Heart left ventricle (tissue), 13 donors: ENCODE measurements at regions not wholly inside any gene's neighbourhood (a gene's known extent, or its start where the extent isn't known, plus 50 kb on each side); places are given as distances from the start of the nearest gene placed in this dataset.

Source experiments
- CTCF ChIP-seq, 12 donors: fragments of 200-600 bp; sonication (generic) in 4 of 12; IDR thresholded peaks; one replicate each; pipeline versions ENCODE4 v1.5.0 to v1.8.0; 2018 to 2022; ENCODE audit warnings: antibody characterized with exemption in 12 of 12, mild to moderate bottlenecking in 5 of 12
- POLR2A ChIP-seq, 2 donors: fragments of 450-650 bp; IDR thresholded peaks; one replicate each; pipeline ENCODE4 v1.6.1; 2017; ENCODE audit warnings: antibody characterized with exemption in 2 of 2, mild to moderate bottlenecking in 2 of 2, moderate library complexity in 2 of 2
- donor health status: ischemic (EF 13 %, LVEDD 7.1; RV severe dilation, severe dysfunction).
- donor health status: DM: no; HTN: yes; CAD: no.
- donor health status: DM: no; HTN: no; CAD: no.
- donor health status: ischemic (EF 25% LVEDD 6.9; RV normal size, moderate dysfunction).
- donor health status: ischemic (EF 25% LVEDD 5.7; RV mildly dilated, moderate dysfunction).
- donor health status: ischemic (EF 35%, LVEDD 5.7; RV mildly dilated, moderate dysfunction).
- donor health status: nonischemic (EF 11% LVEDD 7.7; RV severe dilation, severe dysfunction).
- donor health status: DM: yes; HTN: yes; CAD: no.
- donor health status: PGD.
- donor health status: ischemic (EF 29% LVEDD 5.4; RV normal size, mild dysfunction).
- donor health status: nonischemic (EF 23%, LVEDD 6.1; RV moderate dilation, normal function).

GRCh38 chr14:58972233-58973017, 216.0 kb upstream of the DAAM1 start:
- TF ChIP-seq CTCF (IDR thresholded peaks at IDR 0.05) (no peak), POLR2A (IDR thresholded peaks at IDR 0.05) (no peak)
